GM19324 (cell line): ENCODE measurements at regions not wholly inside any gene's neighbourhood (a gene's known extent, or its start where the extent isn't known, plus 50 kb on each side); places are given as distances from the start of the nearest gene placed in this dataset.
"Not testable (repeated sequence)": the region's sequence is repeated elsewhere in the genome, so short reads cannot be mapped to it uniquely, and the experiment has no call there.

ENCODE experiments used
- ATAC-seq: cut with Tn5 transposase; IDR thresholded peaks from one replicate; pipeline ENCODE4 v1.9.1; 2021; ENCODE audit warnings: mild to moderate bottlenecking, moderate library complexity; ENCODE audit not compliant: unreplicated experiment, low FRiP score

DNA sequence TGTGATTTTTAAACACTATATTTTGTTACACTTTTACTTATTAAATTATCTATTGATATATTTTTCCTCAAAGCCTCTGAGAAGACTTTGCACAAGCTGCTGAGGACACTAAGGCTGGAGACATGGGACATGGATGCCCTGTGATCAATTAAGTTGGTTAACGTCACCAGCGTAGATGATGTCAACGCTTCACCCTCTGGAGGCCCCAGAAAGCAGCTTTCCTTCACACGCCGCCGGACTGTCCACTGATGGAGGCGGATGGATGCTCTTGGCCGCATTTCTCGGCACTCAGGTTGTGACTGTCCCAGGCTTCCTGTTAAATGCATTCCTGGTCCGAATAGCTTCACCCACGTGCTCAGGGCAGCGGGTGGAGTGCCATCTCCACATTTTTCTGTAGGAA lies 247.5 kb downstream of the VAPA start:
- no peak for ATAC-seq

GRCh38 chr18:10162340-10162739 lies 248.5 kb downstream of the VAPA start:
- no peak for ATAC-seq

DNA sequence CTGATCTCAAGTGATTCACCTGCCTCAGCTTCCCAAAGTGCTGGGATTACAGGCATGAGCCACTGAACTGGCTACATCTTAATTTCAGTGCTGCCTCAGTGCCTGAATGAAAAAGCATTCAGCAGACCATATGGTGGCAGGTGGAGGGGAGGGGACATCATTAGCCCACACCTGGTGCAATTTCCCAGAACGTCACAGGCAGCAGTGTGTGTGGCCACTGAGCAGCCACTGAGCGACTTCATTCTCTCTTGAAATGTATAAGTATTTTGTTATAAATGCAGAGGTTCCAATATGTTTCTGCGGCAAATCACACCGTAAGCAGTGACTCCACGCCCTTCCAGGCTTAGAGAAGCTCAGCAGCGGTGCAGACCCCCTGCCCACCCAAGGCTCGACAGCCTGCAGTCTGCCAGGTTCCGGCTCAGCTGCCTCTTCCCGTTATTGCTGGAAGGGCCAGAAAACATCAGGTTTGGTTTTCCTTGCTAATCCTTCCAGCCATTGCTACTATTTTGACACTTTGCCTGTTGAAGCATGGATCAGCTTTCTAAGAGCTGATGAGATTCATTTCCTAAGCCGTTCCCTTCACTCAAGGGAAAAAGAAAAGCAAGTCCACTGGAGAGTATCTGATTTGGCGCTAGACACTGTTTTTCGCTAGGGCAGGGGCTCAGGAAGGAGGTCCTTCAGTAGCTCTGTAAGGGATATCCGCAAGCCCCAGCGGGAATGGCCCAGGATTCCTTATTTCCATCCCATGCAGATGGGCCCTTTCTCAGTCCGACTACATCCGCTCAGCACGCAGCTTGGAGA lies 250.7 kb downstream of the VAPA start:
- no peak for ATAC-seq

GRCh38 chr18:10166164-10166807 lies 252.5 kb downstream of the VAPA start:
- ATAC-seq = no peak

- no peak for ATAC-seq
Observed at GRCh38 chr18:10167759-10168158, 253.9 kb downstream of the VAPA start.

GRCh38 chr18:10168477-10168876 lies 254.7 kb downstream of the VAPA start:
- ATAC-seq = no peak

- ATAC-seq = no peak
Observed at GRCh38 chr18:10169064-10169562, 255.3 kb downstream of the VAPA start.

GRCh38 chr18:10169814-10170213 lies 256.0 kb downstream of the VAPA start:
- ATAC-seq = no peak

- no peak for ATAC-seq
Observed at GRCh38 chr18:10170375-10170774, 256.6 kb downstream of the VAPA start.

DNA sequence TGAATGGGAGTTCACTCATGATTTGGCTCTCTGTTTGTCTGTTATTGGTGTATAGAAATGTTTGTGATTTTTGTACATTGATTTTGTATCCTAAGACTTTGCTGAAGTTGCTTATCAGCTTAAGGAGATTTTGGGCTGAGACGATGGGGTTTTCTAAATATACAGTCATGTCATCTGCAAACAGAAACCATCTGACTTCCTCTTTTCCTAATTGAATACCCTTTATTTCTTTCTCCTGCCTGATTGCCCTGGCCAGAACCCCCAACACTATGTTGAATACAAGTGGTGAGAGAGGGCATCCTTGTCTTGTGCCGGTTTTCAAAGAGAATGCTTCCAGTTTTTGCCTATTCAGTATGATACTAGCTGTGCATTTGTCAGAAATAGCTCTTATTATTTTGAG lies 261.5 kb downstream of the VAPA start:
- ATAC-seq = not testable (repeated sequence)

- not testable (repeated sequence) for ATAC-seq
Observed at GRCh38 chr18:10179326-10179725, 265.5 kb downstream of the VAPA start.

DNA sequence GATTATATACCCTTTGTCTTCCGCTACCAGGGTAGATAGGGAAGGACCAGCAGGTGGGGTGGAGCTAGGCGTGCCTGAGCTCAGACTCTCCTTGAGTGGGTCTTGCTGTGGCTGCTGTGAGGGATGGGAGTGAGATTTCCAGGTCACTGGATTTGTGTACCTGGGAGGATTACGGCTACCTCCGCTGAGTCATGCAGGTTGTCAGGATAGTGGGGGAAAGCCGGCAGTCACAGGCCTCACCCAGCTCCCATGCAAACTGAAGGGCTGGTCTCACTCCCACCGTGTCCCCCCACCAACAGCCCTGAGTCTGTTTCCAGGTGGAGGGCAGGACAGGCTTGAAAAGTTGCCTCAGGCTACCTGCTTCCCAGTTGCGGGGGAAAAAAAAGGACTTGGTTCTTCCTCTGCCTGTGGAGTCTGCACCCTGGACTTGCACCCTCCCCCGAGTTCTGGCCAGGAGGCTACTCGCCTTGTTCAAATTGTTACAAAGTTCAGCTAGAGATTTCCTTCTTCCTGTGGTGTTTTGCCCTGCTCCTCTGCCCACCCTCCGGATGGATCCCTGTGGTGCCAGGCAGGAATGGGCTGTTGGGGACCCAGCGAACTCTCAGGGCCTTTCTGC lies 268.3 kb downstream of the VAPA start:
- ATAC-seq = no peak

- ATAC-seq = no peak
Observed at GRCh38 chr18:10184776-10185175, 269.7 kb upstream of the APCDD1 start.

DNA sequence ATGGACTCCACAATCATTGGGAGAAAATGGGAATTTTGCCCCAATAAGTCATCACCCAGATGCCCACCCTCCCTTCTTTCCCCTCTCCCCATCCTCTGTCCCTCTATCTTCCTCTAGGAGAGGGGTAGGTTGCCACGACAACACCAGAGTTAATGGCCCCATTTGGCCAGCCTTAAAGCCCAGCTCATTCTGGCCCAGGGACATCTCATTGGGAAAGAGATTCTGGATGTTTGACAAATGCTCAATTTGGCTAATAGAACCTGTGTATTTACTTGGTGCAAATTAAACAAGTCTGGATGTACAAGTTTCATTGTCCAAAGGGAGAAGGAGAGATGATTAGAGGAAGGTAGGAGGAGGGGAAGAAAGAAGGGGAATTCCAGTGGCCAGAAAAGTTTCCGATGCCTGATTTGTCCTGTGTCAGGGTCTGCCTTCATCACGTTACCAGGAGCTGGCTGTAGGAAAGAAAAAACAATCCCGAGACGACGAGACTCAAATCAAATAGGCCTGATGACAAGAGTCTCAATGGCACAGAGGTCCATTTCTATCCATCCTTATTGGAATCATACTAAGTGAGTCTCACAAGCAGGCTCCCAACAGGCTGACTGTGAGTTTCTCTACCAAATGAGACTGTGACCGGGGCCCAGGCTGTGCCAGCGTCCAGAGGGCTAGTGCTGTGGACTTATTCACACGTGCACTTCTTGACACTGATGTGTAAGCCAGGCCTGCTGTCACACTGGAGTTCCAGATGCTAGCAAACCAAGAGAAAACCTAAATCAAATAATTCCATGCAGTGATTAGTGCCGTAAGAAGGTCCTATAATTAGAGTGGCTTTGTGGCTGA lies 265.2 kb upstream of the APCDD1 start:
- no peak for ATAC-seq

GRCh38 chr18:10190564-10190963 lies 263.9 kb upstream of the APCDD1 start:
- no peak for ATAC-seq

DNA sequence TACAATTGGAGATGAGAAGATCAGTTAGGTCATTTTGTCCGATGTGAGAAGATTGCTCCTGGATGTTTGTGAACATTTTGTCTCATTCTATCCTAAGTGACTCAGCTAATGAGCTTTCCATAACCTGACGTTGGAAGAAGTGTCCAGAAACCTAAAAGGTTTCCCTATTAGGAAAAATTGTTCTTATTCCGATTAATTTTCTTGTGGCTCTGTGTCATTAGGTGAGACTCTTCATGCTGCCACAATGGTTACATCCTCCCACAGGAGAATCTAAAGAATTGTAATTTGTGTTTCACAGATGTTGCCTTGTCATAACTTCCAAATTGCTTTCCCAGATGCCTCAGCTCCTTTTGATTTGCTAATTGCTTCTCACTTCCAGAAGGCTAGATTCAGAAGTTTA lies 261.0 kb upstream of the APCDD1 start:
- ATAC-seq = no peak

- ATAC-seq = no peak
Observed at GRCh38 chr18:10194592-10194991, 259.8 kb upstream of the APCDD1 start.

DNA sequence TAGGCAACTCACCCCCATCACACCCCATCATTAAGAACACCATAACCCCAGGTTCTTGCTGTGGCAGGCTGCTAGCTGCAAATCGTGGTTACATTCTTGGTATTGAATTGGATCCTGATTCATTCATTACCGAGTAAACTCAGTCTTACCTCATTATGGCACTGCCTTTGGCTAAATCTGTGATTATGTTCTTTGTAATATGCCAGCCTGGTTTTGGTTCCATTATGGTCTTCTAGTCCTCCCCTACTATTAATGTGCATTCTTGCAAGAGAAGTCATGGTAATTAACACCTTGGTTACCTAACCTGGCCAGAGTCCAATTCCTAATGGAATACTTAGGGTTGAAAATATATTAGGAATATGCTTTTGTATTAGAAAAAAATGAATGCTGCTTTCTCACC lies 258.9 kb upstream of the APCDD1 start:
- no peak for ATAC-seq

DNA sequence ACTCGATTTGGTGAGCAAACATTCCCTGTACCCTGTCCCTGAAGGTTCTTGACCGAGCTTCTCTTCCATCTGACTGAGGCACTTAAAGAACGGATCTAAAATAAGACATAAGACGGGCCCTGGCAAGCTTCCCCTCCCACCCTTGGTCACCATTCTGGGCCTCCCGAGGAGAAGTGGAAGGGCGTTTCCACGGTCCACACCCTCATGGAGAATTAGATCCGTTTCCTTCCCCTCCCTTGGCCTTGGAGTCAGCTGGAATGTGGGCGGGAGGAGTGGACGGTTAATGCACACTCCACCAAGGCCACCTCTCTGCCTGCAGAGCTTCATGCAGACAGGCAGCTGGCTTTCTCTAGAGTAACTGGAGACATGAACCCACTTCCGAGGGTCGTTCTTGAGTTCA lies 257.3 kb upstream of the APCDD1 start:
- ATAC-seq = no peak

- ATAC-seq = no peak
Observed at GRCh38 chr18:10201226-10201625, 253.2 kb upstream of the APCDD1 start.

- ATAC-seq = no peak
Observed at GRCh38 chr18:10201659-10202058, 252.8 kb upstream of the APCDD1 start.
